ENCODE measurements at regions not wholly inside any gene's neighbourhood (a gene's known extent, or its start where the extent isn't known, plus 50 kb on each side); places are given as distances from the start of the nearest gene placed in this dataset.

DNA sequence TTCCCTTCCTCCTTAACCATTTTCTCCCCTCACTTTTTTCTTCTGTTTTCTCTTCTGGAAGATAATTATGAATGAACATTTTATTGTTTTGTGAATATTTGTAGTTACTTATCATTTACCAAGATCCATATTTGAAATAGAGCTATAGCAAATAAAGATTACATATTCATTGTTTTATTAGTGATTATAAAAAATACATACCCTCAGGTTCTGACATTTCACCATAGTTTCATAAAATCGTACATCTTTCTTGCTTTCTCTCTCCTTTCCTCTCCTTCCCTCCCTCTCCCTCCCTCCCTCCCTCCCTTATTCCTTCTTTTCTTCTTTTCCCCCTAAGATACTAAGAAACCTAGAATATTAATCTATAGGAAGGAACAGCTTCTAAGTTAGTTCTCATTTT lies 410.9 kb upstream of the GOLIM4 start:
- H3K4me3 ChIP-seq (ENCODE audit: low read depth, low read length): no peak overlapping the region
- TF ChIP-seq, protein P1, sequence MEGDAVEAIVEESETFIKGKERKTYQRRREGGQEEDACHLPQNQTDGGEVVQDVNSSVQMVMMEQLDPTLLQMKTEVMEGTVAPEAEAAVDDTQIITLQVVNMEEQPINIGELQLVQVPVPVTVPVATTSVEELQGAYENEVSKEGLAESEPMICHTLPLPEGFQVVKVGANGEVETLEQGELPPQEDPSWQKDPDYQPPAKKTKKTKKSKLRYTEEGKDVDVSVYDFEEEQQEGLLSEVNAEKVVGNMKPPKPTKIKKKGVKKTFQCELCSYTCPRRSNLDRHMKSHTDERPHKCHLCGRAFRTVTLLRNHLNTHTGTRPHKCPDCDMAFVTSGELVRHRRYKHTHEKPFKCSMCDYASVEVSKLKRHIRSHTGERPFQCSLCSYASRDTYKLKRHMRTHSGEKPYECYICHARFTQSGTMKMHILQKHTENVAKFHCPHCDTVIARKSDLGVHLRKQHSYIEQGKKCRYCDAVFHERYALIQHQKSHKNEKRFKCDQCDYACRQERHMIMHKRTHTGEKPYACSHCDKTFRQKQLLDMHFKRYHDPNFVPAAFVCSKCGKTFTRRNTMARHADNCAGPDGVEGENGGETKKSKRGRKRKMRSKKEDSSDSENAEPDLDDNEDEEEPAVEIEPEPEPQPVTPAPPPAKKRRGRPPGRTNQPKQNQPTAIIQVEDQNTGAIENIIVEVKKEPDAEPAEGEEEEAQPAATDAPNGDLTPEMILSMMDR (IDR thresholded peaks at IDR 0.05; ENCODE audit: control insufficient read depth, extremely low read depth, insufficient read depth): no peak
- no peak for DNase-seq (ENCODE audit: low read depth)

DNA sequence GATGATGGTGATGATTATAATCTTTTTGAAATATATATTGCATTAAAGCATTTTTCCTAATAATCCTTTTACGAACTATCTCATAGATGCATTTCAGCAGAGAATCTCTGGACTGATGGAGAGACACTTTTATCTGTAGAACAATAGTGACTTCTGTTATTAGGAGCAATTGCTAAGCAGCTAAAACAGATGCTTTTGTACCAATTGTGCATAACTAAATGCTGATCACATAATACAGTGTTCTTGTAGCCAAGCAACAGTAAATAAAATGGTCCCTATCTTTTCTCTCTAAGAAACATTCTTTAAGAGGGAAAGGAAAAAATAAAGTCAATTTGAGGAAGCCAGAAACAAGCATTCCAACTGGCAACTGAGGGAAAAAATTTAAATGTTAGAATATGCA lies 405.8 kb upstream of the GOLIM4 start:
- TF ChIP-seq, protein P1 (IDR thresholded peaks at IDR 0.05; ENCODE audit: control insufficient read depth, extremely low read depth, insufficient read depth): no peak
- no peak overlapping the region for H3K4me3 ChIP-seq (ENCODE audit: low read depth, low read length)
- no peak for DNase-seq (ENCODE audit: low read depth)

DNA sequence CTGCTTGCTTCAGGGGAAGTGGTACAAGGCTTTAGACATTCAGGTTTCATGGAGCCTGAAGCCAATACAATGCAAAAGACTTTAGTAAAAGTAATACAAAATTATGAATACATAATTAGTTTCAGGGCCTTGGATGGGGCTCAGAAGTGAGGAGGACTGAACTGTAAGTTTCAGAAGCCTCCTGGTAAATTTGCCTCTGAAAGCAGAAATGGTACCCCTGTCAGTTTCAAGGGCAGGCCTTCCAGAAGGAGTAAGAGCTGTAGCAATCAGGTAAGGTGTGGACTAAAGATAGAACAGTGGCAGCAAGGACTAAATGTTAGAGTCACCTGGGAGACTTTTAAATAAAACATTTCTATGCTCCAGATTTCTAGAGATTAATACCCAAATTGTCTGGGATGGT lies 402.5 kb upstream of the GOLIM4 start:
- H3K4me3 ChIP-seq (ENCODE audit: low read depth, low read length): no peak overlapping the region
- DNase-seq (ENCODE audit: low read depth): no peak
- TF ChIP-seq, protein P1 (IDR thresholded peaks at IDR 0.05; ENCODE audit: control insufficient read depth, extremely low read depth, insufficient read depth): no peak

DNA sequence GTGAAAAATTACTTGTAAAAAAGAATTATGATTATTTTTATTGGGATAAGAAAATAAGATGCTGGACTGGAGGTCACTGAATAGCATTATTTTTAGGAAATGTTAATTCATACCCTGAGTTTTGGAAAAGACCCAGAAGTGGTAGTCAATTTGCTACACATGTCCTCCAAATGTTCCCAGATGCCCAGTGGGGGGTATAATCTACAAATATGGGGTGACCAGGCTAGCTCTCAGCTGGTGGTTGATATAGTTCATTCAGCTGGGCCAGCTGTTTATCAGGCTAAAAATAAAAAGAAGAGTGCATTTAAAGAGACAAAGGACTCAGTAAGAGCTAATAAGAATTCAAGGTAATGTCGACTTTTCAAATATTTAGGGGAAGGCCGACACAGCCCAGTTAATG lies 402.0 kb upstream of the GOLIM4 start:
- H3K4me3 ChIP-seq (ENCODE audit: low read depth, low read length): no peak overlapping the region
- TF ChIP-seq, protein P1 (IDR thresholded peaks at IDR 0.05; ENCODE audit: control insufficient read depth, extremely low read depth, insufficient read depth): no peak
- DNase-seq (ENCODE audit: low read depth): no peak

DNA sequence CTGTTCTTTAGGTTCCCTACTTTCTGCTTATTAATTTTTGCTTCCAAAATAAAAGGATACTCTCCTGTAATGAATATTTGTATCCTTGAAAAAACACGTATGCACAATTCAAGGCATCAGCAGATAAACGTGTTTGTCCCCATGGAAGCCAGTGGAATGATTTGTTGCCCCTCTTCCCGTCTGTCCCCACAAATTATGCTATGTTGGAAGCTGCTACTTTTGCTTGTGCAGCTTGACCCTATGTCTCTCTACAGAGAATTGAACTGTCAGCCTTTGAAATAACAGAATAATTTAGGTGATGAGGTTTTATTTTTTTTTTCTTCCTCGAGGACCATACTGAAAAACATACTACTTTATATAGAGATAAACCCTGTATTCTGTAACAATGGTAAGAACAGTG lies 401.5 kb upstream of the GOLIM4 start:
- TF ChIP-seq, protein P1 (IDR thresholded peaks at IDR 0.05; ENCODE audit: control insufficient read depth, extremely low read depth, insufficient read depth): no peak
- H3K4me3 ChIP-seq (ENCODE audit: low read depth, low read length): no peak overlapping the region
- no peak for DNase-seq (ENCODE audit: low read depth)

DNA sequence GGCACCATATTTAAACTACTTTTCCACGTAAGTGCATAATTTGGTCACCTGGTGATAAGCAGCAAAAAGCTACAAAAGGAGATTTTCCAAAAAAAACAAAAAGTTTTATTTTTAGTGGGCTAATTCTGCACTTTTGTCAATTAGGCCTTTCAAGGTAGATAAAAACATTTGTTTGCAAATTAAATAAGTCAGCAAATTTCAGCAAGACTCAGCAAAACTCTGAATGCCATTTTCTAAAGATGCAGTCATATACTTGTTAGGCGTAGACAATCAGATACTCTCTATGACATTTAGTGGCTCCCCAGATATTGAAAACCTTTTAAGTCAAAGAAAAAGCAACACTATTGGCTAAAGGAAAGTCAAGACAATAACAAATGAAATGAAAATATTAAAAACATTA lies 400.2 kb upstream of the GOLIM4 start:
- TF ChIP-seq, protein P1 (IDR thresholded peaks at IDR 0.05; ENCODE audit: control insufficient read depth, extremely low read depth, insufficient read depth): no peak
- no peak overlapping the region for H3K4me3 ChIP-seq (ENCODE audit: low read depth, low read length)
- DNase-seq (ENCODE audit: low read depth): no peak

DNA sequence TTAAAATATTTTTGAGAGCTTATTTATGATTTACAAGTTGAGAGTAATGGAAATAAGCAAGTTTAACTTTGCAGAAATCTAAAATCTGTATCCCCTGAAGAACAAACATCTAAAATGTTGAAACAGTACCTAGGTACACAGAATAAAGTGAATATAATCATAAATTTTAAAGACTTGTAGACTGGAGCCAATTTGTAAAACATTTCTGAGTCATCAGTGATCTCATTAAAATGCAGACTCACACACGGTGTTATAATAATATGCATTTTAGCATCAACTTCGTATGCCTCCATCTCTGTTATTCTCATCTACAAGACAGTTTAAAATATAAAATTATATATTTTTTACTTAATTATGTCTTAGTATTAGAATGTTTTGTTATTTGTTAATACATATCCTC lies 399.5 kb upstream of the GOLIM4 start:
- no peak overlapping the region for H3K4me3 ChIP-seq (ENCODE audit: low read depth, low read length)
- no peak for DNase-seq (ENCODE audit: low read depth)
- TF ChIP-seq, protein P1 (IDR thresholded peaks at IDR 0.05; ENCODE audit: control insufficient read depth, extremely low read depth, insufficient read depth): no peak
